Thoracic aorta (tissue), 2 donors: ENCODE measurements at regions not wholly inside any gene's neighbourhood (a gene's known extent, or its start where the extent isn't known, plus 50 kb on each side); places are given as distances from the start of the nearest gene placed in this dataset.

Experiments
- ATAC-seq: fragments of 150-250 bp; one replicate; pipeline ENCODE4 v1.8.0; 2017; ENCODE audit warnings: low read depth; ENCODE audit not compliant: insufficient number of reproducible peaks, low FRiP score
- DNase-seq: peaks from one replicate; pipeline ENCODE4 v3.0.0-alpha.2; 2020; ENCODE audit warnings: low spot score
- H3K27ac ChIP-seq, 2 donors: fragments of 200-600 bp; sonication (generic); 1 replicate in 1 of 2; 2 replicates in 1 of 2; pipeline ENCODE4 v1.5.1; 2016; ENCODE audit warnings: mild to moderate bottlenecking in 2 of 2, moderate library complexity in 2 of 2
- H3K27me3 ChIP-seq: fragments of 200-600 bp; sonication (generic); replicated peaks from 2 replicates; pipeline ENCODE4 v1.6.0; 2016; ENCODE audit warnings: mild to moderate bottlenecking; ENCODE audit not compliant: insufficient read depth
- H3K36me3 ChIP-seq: fragments of 200-600 bp; sonication (generic); one replicate; pipeline ENCODE4 v1.5.1; 2016
- H3K4me1 ChIP-seq, 2 donors: fragments of 200-600 bp; sonication (generic); 1 replicate in 1 of 2; 2 replicates in 1 of 2; pipeline versions ENCODE4 v1.5.1 to v1.6.0; 2016; ENCODE audit warnings: low read depth in 2 of 2, mild to moderate bottlenecking in 1 of 2; ENCODE audit not compliant: control insufficient read depth in 1 of 2
- H3K4me3 ChIP-seq: fragments of 200-600 bp; sonication (generic); 2 replicates; pipeline ENCODE4 v1.5.1; 2016; ENCODE audit warnings: mild to moderate bottlenecking
- H3K9me3 ChIP-seq: fragments of 200-600 bp; sonication (generic); 2 replicates; pipeline ENCODE4 v1.5.1; 2016
- CTCF ChIP-seq: fragments of 200-600 bp; sonication (generic); IDR thresholded peaks from one replicate; pipeline ENCODE4 v1.5.1; 2019; ENCODE audit warnings: antibody characterized with exemption

- Histone ChIP-seq H3K27me3 (no peaks in the 10 kb centered on the region), H3K9me3 (no peaks in the 10 kb centered on the region), H3K36me3 (no peaks in the 10 kb centered on the region), H3K4me3 (no peak overlapping the region), H3K4me1 (no peaks in the 10 kb centered on the region), H3K27ac (no peak overlapping the region)
- no peak for TF ChIP-seq CTCF
- ATAC-seq (no peak), DNase-seq (no peak)
These were observed 139.4 kb upstream of the AGR3 start for GRCh38 chr7:17021205-17021604.

- Histone ChIP-seq H3K9me3 (no peaks in the 10 kb centered on the region), H3K27ac (no peak overlapping the region)
- no peak for ATAC-seq
These were observed 141.1 kb upstream of the AGR3 start for GRCh38 chr7:17022920-17023319.

GRCh38 chr7:17026269-17026668, 144.5 kb upstream of the AGR3 start:
- Histone ChIP-seq H3K27me3 (no peaks in the 10 kb centered on the region), H3K27ac (no peak overlapping the region), H3K4me3 (no peak overlapping the region), H3K9me3 (no peaks in the 10 kb centered on the region), H3K36me3 (no peaks in the 10 kb centered on the region), H3K4me1 (no peaks in the 10 kb centered on the region)
- DNase-seq, result no peak
- no peak for ATAC-seq
- no peak for TF ChIP-seq CTCF

More at GRCh38 chr7:17022920-17023319, 141.1 kb upstream of the AGR3 start:
- no peak for DNase-seq
- Histone ChIP-seq H3K4me3 (no peak overlapping the region), H3K27me3 (no peaks in the 10 kb centered on the region), H3K4me1 (no peaks in the 10 kb centered on the region), H3K36me3 (no peaks in the 10 kb centered on the region)
- TF ChIP-seq CTCF, result no peak

- no peak for ATAC-seq
- DNase-seq, result no peak
These were observed 145.5 kb upstream of the AGR3 start for GRCh38 chr7:17027143-17027788.

GRCh38 chr7:17027789-17028152, 146.0 kb upstream of the AGR3 start:
- ATAC-seq (no peak), DNase-seq (no peak)
- no peak overlapping the region for H3K4me3 ChIP-seq
- TF ChIP-seq CTCF, result no peak
- no peaks in the 10 kb centered on the region for H3K9me3 ChIP-seq
- no peaks in the 10 kb centered on the region for H3K4me1 ChIP-seq
- H3K27me3 ChIP-seq, result no peaks in the 10 kb centered on the region
- no peak overlapping the region for H3K27ac ChIP-seq
- no peaks in the 10 kb centered on the region for H3K36me3 ChIP-seq

More at GRCh38 chr7:17027143-17027788, 145.5 kb upstream of the AGR3 start:
- TF ChIP-seq CTCF, result no peak
- Histone ChIP-seq H3K27me3 (no peaks in the 10 kb centered on the region), H3K36me3 (no peaks in the 10 kb centered on the region), H3K4me3 (no peak overlapping the region), H3K4me1 (no peaks in the 10 kb centered on the region), H3K9me3 (no peaks in the 10 kb centered on the region), H3K27ac (no peak overlapping the region)
